ENCODE measurements at regions not wholly inside any gene's neighbourhood (a gene's known extent, or its start where the extent isn't known, plus 50 kb on each side); places are given as distances from the start of the nearest gene placed in this dataset.
"Not testable (repeated sequence)": the region's sequence is repeated elsewhere in the genome, so short reads cannot be mapped to it uniquely, and the experiment has no call there.

DNA sequence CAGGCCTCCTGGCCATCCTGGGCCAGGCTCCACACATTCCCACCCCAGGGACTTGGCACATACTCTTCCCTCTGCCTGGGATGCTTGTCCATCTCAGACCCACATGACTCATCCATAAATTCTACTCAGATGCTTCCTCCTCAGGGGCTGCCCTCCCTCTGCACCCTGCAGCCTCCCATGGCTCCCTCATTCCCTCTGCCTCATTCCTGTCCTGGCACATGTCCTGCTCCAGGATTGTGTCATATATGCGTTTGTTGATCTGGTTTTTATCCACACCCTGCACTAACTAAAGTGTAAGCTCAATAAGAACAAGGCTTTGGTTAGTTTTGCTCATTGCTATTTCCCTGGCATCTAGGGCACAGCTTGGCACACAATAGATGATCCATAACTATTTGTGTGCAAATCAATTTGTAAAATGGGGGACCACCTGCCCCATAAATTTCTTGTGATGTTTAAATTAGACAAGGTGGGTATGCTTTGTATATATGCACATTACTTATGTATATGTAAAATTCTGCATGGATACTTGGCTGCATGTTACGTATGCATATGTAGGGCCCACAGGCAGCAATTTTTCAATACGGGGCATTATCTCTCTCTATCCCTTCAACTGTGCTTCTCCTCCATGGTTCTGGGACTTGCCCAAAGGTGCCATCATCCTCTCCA, 191.4 kb downstream of the PTPRU start:
- DNase-seq, result no peak

DNA sequence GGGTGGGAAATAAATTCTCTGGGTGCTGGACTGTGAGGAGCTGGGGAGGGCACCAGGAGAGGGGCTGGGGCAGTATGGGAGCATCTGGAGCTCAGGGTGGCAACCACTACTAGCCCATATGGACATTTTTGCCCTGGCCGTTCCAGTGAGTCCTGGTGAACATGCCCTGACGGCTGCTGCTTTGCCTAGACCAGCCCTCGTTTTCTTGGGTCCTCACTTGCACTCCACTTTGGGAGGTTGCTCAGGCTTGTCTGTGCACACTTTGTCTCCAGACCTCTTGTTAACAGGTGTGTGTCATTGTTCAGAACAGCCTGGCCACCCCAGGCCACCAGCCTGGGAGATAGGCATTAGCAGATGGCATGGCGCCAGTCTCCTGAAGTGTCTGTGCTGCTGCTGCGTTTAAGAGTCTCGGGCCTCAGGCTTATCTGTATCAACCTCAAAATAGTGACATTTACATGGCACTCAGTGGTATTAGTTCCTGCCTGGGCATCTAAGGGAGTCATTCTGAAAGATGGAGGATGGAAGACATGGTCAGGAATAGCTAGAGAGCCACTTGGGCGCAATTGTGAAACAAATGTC, 190.5 kb downstream of the PTPRU start:
- no peak for DNase-seq

DNA sequence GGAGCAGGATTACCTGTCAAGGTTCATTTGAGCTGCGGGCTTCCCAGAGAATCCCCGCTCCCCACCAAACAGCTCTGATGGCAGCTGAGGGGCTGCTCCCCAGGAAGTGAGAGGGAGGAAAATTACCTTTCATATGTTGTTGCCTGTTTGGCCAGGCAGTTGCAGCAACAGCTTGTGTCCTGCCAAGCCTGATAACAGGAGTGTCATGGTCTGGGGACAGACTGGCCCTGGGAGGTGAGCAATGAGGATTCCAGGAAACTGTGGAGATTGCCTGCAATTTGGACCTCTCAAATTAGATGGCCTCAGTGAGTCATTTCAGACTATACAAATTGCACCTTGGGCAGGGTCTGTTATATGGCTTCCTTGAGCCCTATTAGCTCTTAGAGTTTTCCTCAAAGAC, 189.3 kb downstream of the PTPRU start:
- DNase-seq, result no peak

DNA sequence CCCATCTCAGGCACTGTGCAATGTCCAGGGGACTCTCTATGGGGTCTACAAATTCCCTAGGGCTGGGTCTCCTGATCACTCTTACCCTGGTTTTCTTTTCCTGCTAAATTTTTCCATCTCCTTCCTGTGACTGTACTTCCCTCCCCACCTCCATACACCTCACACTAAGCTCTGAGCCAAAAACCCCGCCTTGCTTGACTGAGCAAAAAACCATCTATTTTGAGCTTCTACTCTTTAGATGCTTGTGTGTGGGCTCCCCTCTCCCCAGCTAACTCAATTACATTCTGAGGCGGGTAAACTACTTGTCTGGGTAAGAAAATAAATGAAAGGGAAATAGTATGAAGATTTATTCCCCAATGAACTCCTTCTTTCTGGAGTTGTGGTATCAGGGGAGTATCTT, 187.9 kb downstream of the PTPRU start:
- no peak for DNase-seq

DNA sequence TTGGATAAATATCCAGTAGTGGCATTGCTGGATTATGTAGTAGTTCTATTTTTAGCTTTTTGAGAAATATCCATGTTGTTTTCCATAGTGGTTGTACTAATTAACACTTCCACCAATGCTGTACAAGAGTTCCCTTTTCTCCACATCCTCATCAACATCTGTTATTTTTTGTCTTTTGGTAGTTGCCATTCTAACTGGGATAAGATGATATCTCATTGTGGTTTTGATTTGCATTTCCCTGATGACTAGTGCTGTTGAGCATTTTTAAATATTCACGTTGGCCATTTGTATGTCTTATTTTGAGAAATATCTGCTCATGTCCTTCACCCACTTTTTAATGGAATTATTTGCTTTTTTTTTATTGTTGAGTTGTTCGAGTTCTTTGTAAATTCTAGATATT, 183.9 kb downstream of the PTPRU start:
- DNase-seq, result no peak

DNA sequence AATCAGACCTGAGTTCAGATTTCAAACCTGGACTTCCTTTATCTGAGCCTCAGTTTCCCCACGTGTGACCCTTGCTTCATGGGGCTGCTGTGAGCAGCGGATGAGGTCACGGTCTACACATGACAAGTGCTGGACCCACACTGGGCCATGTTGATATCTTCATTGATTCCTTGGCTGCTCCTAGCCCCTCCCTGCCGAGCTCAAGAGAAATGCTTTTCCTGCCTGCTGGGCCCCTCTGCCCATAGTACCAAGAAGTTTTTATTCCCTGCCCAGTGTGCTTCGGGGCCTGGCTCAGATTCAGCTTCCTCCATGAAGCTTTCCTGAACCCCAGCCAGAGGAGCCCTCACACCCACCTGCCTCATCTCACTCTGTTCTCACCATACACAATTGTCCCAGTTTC, 181.6 kb downstream of the PTPRU start:
- DNase-seq, result no peak

DNA sequence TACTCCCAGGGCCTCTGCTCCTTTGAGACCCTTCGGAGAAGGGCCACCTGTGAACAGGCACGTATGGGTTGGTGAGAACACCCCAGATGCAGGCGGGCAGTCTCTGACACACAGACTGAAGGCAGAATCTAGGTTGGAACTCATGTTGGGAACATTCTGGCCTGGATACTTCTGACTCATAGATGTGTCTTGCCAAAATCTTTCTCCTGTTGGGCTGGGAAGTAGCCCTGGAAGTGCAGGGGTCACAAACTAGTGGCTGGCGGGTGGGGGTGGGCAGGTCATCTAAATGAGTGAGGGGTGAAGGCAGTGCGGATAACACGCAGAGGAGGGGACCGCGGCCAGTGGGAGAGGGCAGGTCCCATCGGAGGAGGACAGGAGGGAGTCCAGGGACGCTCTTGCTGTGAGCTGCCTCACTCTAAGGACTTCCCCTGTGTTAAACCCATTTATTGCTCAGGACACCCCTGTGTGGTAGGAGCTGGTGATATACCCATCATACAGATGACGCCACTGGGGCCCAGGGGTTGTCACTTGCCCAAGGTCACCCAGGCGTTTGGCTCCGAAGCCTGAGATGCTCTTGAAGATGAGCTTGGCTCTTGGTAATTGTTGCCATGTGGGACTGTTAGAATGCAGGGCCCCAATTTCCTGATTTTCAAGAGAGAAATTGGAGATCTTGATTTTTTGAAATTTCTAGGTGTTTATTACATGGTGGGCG, 181.0 kb downstream of the PTPRU start:
- no peak for DNase-seq

DNA sequence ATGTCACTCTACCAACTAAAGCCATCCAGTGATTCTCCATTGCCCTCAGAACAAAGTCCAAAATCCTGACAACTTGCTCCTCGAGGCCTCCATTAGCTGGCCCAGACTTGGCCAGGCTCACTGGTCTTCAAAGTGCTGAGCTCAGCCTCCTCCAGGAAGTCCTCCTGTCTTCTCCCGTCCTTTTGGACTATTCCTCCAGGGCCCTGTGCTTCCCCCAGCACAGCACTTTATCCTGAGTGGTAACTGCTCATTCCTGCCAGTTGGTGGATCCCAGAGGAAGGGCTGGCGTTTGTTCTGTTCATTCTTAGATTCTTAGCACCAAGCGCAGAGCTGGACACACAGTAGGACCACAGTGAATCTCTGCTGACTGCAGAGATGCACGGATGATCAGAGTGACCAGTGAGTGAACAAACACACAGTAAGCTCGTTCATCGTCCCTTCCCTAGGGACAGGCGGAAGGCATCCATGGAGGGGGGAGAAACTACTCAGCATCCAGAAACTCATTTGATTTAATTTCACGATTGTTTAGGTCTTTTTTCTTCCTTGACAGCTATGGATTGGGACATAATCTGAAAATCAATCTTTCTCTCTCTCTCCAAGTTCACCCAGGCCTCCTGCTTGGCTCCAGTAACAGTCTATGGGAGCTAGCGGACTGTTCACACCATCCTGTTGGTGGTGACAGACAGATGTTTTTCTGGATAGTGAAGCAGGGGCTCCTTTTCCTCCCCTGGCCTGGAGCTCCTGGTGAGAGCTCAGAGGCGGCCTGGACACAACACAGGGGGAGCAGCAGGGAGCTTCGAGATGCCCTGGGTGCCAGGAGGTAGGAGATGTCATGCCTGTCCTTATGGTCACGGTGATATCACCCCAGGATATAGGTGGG, 180.2 kb downstream of the PTPRU start:
- no peak for DNase-seq

DNA sequence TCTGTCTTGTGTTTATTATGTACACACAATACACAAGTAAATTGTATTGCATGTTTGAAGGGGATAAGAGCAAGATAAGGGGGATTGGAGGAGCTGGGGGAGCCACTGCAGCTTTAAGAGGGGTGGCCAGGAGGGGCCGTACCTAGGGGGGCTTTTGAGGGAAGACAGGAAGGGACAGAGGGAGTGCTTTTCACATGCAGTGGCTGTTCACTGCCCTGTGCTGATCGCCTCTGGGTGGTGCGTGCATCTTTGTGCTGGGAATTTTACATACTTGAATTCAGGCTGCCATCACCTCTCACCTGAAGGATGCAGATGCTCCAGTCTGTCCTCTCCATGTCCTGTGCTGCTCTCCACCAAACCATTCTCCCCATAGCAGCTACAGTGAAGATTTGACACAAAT, 179.5 kb downstream of the PTPRU start:
- no peak for DNase-seq

DNA sequence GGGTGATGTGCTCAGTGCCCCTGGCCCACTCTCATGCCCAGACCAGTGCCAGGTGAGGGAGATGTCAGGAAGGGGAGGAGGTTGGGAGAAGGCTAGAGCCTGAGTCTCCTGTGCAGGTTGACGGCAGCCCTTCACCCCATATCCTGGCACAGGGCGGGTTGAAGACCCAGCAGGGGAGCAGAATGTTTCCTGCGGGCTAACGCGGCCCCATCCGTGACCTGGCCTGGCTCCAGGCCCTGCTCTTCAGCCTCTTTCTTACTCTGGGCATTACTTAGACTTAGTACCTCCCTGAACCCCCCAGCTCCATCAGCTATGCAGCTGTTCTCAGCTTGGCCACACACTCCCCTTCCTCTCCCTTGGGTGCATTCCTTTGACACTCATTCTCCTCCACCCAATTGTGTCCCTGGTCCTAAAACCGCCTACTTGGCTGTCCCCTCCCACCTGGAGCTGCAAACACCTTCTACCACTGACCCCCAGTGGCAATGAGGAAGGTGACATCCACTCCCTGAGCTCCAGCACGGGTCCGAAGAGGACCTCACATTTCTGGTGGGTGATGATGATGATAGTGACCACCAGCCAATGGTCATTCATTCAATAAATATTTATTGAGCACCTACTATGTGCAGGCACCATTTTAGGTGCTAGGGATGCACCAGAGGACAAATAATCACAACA, 179.0 kb downstream of the PTPRU start:
- DNase-seq, result no peak

DNA sequence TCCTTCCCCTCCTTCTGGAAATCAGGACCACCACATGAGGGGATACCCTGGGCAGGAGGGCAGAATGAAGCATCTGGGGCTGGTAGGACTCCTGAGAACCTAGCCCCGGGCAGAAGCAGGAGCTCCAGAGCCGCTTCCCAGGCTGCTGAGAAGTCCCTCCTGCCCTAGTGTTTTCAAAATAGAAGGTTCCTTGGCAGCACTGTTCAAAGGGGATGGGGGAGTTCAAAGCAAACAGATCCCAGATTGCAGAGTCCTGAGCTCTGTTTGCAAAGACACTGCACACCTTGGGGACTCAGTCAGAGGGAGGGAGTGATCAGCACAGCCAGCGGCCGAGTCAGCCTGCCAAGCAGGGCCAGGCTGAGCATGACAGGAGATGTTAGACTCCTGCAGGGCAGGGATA, 177.8 kb downstream of the PTPRU start:
- no peak for DNase-seq

DNA sequence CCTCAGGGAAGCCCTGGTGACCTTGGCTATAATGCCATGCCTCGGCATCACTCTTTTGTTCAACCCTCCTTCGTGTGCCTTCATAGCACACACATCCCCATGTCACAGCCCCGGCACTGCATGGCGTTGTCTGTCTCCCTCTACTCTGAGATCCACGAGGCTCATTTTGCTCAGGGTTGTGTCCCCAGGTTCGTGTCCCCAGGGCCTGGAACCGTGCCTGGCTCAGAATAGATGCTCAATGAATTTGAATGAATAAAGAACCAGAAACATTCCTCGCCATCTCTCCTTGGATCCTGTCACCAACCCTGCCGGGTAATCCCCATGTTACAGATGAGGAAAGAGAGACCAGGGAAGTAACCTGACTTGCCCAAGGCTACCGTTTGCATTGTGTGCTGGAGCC, 177.3 kb downstream of the PTPRU start:
- no peak for DNase-seq

DNA sequence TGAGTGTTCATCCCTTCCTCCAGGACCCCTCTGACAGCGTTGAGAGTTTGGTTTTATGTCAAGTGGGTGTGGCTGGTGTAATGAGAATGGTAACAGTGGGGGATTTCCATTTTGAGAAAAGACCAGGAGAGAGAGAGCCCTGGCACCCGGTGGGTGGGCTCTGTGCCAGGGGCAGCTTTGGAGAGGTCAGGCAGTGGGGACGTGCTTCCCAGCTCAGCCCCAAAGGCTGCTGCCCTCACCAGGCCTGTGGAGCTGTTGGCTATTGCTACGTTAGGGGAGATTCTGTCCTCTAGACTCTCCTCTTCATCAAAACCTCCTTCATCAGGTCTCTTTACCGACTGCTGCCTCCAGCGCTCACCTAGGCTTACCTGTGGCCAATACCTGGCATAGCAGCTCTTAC, 176.3 kb downstream of the PTPRU start:
- DNase-seq, result no peak

DNA sequence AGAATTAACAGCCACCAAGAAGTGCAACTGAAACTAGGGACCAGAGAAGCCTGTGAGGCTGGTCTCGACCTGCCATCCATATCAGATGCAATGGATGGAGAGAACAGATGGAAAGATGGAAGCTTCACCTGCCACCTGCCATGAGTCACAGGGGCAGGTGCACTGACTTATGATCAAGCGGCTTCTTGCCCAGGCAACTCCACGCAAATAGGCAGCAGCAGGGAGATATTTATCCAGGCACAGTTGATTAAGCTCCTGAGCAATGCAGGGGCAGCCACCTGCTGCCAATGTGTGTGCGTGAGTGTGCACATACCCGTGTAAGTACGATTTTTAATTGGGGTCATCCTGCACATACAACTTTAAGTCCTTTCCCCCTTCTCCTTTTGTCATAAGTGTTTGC, 174.2 kb downstream of the PTPRU start:
- DNase-seq, result no peak

DNA sequence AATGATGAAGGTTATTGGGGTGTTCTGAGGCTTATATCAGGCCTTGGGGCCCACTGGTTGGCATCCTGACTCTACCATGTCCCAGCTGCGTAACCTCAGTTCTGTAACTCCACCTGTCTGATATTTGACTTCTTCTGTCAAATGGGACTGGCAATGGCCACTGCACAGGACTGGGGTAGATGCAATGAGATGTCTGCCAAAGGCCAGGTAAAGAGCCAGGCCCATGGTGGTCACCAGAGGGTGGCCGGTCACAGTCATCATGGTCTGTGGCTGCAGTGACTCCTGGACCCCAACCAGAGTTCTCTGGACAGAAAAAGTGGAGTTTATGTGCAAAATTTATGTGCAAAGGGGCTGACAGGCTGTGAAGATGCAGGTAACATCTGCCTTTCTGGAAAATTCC, 173.3 kb downstream of the PTPRU start:
- DNase-seq, result no peak

DNA sequence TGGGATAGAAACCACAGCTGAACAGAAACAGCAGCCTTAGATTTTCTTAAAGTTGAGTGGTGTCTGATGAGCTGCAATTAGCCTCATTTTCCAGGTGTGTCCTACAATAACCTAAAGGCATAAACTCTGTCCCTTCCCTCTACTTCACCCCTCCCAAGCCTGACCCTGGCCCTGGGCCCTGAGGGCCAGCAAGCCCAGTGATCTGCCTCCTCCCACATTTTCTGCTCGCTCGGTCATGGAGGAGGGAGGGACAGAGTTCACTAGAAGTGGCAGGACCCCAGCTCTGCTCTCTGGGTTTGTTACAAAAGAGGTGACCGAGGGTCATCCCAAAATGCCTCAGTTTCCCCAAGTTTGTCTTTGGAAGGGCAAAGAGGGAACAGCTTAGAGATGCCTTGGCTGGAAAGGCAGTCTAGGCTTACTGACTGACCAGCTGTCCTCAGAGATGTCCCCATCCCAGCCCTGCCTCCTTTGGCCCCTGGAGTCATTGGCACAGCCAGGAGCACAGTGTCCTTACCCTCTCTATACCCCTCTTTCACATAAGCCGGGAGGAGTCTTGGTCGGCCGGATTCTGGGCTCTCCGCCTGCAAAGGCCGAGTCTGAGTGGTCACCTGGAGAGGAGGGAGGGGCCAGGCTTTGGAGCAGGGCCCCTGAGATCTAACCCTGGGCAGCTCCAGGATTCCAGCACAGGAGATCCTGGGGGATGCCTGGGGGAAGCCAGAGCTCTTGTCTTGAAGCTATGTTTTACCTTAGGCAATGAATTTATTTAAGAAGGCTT, 172.7 kb downstream of the PTPRU start:
- DNase-seq, result no peak

DNA sequence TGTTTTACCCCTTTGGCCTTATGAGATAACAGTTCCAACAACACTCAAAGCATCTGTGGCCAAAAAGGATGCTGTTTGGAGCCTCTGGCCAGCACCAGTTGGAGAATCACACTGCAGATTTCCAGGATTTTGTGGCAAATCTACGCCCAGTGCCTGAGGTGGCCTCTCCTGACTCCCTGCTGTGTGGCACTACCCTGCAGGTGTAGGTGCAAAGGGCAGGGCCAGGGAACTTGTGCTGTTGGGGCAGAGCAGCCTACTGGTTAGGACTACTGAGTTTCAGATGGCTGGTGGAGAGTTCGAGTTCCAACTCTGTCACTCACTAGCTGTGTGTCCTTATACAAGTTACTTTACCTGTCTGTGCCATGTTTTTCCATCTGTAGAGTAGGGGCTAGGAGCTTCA, 170.5 kb downstream of the PTPRU start:
- no peak for DNase-seq

DNA sequence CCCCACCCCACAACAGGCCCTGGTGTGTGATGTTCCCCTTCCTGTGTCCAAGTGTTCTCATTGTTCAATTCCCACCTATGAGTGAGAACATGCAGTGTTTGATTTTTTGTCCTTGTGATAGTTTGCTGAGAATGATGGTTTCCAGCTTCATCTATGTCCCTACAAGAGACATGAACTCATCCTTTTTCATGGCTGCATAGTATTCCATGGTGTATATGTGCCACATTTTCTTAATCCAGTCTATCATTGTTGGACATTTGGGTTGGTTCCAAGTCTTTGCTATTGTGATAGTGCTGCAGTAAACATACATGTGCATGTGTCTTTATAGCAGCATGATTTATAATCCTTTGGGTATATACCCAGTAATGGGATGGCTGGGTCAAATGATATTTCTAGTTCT, 163.9 kb downstream of the PTPRU start:
- not testable (repeated sequence) for DNase-seq

DNA sequence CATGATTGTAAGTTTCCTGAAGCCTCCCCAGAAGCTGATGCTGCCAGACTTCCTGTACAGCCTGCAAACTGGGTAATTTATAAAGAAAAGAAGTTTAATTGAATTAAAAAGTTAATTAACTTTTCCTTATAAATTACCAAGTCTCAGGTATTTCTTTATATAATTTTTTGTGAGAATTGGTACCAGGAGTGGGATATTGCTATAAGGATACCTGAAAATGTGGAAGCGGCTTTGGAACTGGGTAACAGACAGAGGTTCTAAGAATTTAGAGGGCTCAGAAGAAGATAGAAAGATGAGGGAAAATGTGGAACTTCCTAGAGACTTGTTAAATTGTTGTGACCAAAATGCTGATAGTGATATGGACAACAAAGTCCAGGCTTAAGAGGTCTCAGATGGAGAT, 163.1 kb downstream of the PTPRU start:
- DNase-seq, result no peak

DNA sequence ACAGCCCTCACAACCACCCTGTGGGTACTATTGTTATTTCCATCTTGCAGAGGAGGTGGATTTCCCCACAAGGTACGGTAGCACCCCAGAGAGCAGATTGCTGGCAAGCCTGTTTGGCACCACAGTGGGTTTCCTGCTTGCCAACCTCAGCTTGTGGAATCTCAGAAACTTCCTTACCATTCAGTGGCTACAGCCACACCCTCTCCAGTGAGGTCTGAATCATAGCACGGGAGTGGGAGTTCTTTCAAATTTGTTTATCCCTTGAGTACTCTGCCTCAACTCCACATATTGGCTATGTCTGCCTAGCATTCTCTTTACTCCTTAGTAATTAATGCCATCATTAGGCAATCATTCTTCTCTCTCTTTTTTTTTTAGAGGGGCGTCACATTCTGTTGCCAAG, 162.1 kb downstream of the PTPRU start:
- DNase-seq, result no peak

DNA sequence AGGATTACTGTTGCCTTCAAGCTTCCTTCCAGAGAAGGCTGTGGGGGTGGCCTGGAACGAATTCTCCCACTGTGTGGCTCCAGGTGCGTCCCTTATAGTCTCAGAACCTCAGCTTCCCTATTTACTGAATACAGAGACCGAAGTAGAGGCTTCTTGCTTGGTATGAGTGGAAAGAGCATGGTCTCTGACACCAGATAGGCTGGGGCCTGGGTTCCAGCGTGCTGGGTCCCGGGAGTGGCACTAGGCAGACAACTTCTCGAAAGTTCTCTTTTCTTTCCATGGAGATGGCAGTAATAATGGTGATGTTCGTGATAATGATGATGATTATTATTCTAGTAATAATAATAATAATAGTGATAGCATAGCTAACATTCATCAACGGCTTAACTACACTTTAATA, 161.7 kb downstream of the PTPRU start:
- DNase-seq, result no peak

DNA sequence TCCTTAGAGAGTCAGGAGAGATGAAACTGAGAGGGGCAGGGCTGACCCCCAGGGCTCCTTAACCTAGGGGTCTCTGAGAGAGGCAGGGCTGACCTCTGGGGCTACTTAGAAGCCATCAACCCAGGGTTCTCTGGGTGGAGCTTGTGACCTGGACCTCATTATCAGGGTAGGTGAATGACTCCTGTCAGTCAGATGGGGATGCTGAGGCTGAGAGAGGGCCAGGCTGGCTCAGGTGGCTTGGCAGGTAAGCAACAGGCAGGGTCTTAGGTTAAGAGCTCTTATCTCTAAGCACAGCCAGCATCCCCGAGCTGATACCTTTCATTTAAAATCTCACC, 160.9 kb downstream of the PTPRU start:
- no peak for DNase-seq
